ENCODE measurements at regions not wholly inside any gene's neighbourhood (a gene's known extent, or its start where the extent isn't known, plus 50 kb on each side); places are given as distances from the start of the nearest gene placed in this dataset.

DNA sequence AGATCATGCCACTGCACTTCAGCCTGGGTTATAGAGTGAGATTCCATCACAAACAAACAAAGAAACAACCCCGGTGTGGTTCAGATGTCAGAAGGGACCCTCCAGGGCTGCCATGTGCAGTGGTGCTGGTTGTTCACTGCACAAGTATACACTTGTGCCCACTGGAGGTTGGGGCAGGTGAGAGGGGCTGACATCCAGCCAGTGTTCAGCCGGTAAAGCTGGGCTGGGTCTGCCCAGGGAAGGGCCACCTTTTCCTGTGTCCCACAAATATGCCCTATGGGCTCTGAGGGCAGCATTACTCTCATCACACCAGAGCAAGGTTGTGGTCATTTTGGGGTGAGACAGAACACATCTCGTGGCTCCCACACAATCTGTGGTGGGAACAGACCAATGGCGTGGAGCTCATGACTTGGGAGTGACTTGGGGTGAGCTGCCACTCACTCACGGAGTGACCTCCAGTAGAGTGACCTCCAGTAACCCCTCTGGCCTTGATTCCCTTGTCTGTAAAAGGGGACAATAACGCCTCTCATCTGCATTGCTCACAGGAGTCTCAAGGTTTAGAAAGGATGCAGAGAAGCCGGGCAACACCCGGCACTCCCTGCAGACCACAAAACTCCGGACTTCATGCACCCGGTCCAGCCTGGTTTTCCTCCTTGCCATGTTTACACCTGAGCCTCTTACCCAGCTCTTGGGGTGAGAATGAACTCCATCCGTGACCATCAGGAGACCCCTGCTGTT lies 69.0 kb upstream of the VRK1 start:
- DNase-seq (ENCODE audit: low read depth), result no peak

DNA sequence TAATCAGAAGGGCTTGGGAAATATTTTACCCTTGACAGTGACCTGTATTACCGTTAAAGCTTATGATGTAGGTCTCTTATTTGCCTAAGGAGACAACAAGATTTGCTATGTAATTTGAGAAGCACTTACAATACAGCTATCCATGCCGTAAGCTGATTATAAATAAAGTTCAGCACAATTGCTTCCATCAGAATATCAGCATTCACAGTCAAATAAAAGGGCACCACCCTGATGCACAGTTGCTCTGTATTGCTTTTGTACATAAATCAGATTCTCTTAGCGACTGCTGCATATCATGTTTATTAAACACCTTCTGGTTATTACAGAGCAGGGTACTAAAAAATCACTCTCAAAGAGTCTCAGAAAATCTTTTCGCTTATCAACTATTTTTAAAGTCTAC lies 67.3 kb upstream of the VRK1 start:
- DNase-seq (ENCODE audit: low read depth), result no peak

- no peak for DNase-seq (ENCODE audit: low read depth)
Measured at GRCh38 chr14:96730386-96730785, 66.8 kb upstream of the VRK1 start.

DNA sequence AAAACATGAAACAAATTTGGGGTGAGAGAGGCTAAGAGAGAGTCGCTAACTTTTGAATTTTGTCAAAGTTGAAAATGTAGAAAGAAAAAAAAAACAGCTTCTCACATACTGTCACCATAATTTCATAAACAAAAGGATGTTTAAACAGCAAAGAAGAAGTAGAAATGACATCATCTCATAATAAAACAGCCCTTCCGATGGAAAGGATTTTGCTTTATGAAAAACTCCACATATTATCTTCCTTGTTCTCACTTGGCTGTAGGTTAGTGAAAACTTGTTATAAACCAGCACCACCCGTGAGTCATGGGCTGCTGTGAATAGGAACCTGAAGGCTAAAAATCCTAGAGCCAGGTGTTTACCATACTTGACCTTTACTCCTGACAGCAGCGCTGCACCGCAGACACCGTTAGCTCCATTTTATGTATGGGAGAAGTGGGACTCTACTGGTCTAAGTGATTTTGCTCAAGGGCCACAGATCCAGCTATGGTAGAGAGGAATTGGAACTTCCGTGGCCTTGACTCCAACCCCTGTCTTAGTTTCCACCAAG lies 63.0 kb upstream of the VRK1 start:
- DNase-seq (ENCODE audit: low read depth), result no peak

- DNase-seq (ENCODE audit: low read depth), result no peak
Measured at GRCh38 chr14:96735526-96735925, 61.7 kb upstream of the VRK1 start.

DNA sequence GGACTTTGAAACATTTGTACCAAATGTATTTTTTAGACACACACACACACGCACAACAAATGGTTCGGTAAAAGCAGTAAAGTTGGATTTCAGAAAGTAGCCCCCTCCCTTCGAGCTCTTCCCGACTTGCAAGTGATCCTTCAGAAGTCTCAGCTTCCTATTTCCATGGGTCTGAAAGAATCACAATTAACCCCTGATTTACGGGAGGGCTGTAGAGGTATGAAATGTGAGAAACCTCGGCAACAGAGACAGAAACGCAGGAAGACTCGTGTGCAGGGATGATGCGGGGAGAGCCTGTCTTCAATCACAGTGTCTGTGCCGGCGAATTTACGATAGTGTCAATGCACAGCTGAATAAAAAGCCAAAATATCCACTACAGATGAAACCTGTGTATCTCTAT lies 60.7 kb upstream of the VRK1 start:
- no peak for DNase-seq (ENCODE audit: low read depth)

DNA sequence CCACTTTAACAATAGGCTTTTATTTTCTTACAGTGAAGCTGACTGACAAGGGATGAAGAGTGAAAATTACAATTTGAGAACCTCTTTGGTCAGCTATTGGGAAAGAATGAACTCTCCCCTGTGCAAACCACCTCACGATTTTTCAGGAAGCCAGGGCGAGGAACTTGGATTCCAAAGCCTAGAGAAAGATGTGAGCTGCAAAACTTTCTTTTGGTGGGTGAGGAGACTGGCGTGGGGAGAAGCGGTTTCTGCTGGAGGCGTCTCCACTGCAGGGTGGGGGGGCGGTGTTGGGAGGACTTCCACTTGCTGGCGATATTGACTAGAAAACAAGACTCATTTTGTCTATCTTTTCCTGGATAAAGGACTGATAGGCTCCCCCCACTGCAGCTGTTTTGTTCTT lies 59.3 kb upstream of the VRK1 start:
- DNase-seq (ENCODE audit: low read depth), result no peak

DNA sequence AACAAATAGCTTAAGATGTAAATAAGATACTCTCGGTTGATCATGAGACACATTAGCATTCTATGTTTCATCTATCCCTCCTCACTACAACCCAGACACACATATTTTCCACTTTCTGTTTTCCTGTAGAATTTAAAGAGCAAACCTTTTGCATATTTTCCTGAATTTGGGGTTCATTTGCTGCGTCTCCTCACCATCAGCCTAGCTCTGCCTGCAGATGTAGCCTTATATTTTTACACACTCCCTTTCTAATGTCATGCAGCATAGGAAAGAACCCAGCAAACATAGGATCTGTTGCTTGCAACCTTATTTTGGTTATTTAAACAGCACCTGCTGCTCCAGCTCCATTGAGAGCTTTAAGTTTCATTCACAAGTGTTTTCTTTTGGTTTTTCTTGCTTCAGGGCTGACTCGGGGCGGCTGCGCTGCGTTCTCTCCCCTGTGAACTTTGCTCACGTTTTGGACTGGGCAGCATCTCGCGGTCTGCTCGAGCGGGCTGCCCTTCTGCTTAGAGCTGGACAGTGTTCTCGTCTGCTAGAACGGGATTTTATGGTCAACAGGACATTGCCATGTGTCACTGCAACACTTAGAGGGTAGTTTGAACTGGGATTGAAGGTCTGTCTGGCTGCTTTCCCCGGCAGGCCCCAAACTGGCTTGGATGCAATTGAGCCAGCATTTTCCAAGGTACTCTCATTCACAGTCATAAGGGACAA lies 57.8 kb upstream of the VRK1 start:
- DNase-seq (ENCODE audit: low read depth), result no peak

DNA sequence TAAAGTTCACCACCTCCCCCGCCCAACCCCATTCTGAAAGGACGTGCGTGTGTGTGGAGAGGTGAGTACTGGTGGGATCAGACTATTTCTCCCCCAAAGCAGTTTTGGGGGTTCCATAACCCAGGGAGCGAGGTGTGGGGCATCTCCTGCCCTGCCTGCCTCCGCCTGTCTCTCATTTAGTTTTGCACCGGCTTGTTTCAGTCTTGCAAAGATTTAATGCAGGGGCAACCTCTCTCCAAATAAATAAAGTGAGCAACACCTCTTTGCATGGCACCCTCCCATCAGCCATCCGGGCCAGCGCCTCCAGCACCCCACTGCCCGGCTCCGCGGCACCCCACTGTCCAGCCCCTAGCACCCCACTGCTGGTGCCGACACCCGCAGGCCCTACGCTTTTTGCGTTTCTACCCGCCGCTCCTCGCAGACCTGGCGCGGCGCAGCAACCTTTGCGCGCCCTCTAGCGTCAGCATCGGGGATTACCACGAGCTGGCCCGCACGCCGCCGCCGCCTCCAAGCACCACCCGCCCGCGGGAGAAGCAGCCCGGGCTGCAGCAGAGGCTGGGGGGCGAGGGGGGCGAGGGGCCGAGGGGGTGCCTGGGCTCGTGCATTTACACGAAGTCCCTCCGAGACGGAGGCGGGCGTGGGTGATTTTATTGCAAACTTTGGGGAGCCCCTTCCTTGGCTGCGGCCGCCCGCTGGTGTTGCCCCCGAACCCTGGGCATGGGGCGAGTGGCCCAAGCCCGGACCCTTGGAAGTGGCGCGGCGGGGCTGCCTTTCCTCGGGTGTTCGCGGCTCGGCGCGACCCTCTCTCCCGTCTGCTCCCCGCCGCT lies 55.8 kb upstream of the VRK1 start:
- DNase-seq (ENCODE audit: low read depth), result peak; percentile 69

- no peak for DNase-seq (ENCODE audit: low read depth)
Measured at GRCh38 chr14:96744262-96744661, 52.9 kb upstream of the VRK1 start.

DNA sequence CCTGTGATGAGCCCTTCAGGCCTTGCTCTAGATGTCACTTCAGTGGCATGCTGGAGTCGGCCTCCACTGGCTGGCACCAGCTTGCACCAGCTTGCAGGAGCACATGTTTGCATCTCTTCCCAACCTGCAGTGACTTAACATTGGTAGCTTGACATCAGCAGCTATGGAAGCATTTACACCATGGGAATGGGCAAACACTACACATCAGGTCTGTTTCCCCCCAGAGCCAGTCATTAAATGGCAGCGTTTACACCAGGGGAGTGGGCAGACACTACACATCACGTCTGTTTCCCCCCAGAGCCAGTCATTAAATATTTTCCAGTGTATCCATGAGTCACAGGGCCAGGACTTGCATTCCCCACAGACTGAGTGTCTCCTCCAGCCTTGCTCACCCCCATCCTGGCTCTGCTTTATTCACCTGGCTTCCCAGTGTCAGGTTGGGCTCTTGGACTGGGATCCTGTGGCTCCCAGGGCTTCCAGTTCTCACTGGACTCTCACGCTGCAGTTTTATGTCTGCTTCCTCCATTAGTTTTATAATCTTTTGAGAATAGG lies 51.6 kb upstream of the VRK1 start:
- DNase-seq (ENCODE audit: low read depth), result no peak

- DNase-seq (ENCODE audit: low read depth), result no peak
Measured at GRCh38 chr14:96746101-96746500, 51.1 kb upstream of the VRK1 start.

GRCh38 chr14:96747006-96747405 lies 50.2 kb upstream of the VRK1 start:
- DNase-seq (ENCODE audit: low read depth), result no peak

All from activated T-cell treated with anti-CD3 and anti-CD28 coated beads for 1 hour (primary cell).